ENCODE measurements at regions not wholly inside any gene's neighbourhood (a gene's known extent, or its start where the extent isn't known, plus 50 kb on each side); places are given as distances from the start of the nearest gene placed in this dataset.

- no peaks in the 10 kb centered on the region for H3K27me3 ChIP-seq (ENCODE audit: low read length)
- H2AFZ ChIP-seq (ENCODE audit: low read depth, low read length, severe bottlenecking): no peak overlapping the region
- no peaks in the 10 kb centered on the region for H3K9me3 ChIP-seq (ENCODE audit: insufficient read depth, low read length)
- no peak overlapping the region for H3K4me2 ChIP-seq (ENCODE audit: low read depth, low read length, poor library complexity, severe bottlenecking)
- no peaks in the 10 kb centered on the region for H3K9me2 ChIP-seq (replicated peaks; ENCODE audit: insufficient read depth, low read length)
- TF ChIP-seq CTCF (IDR thresholded peaks at IDR 0.05; ENCODE audit: insufficient read depth, low read length, poor library complexity, severe bottlenecking) (no peak), EZH2phosphoT487 (conservative IDR thresholded peaks at IDR 0.05; ENCODE audit: low read length) (no peak)
- no peaks in the 10 kb centered on the region for H3F3A ChIP-seq (ENCODE audit: insufficient read depth)
- no peak overlapping the region for H3K27ac ChIP-seq (ENCODE audit: low read depth, low read length)
- H3K79me2 ChIP-seq (ENCODE audit: insufficient read depth, low read length): no peaks in the 10 kb centered on the region
- no peaks in the 10 kb centered on the region for H4K20me1 ChIP-seq (ENCODE audit: low read depth, low read length)
- no peaks in the 10 kb centered on the region for H3K36me3 ChIP-seq (ENCODE audit: low read length)
- H3K9ac ChIP-seq (ENCODE audit: low read length): no peak overlapping the region
- no peak overlapping the region for H3K4me3 ChIP-seq (ENCODE audit: insufficient read depth, low read length, poor library complexity, severe bottlenecking)
These were observed 127.7 kb downstream of the SPRY2 start for GRCh38 chr13:80213201-80213600.

DNA sequence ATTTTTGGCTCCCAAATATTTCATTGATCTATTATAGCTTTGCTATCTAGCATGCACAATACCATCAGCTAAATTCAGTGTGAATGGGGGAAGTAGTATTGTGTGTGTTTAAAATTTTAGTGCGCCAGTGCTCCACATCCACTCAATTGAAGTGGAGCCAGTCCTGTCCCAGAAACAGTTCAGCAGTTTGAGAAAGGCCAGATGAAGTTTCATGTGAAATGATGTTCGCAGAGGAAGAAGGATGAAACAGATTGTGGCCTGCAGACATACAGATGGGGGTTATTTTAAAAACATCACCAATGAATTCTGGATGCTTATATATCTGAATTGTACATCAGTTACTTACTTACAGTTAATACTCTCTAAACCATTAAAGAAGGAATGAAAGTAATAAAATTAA, 129.4 kb downstream of the SPRY2 start:
- Histone ChIP-seq H3K9me3 (ENCODE audit: insufficient read depth, low read length) (no peaks in the 10 kb centered on the region), H2AFZ (ENCODE audit: low read depth, low read length, severe bottlenecking) (no peak overlapping the region), H3K4me3 (ENCODE audit: insufficient read depth, low read length, poor library complexity, severe bottlenecking) (no peak overlapping the region), H3K4me2 (ENCODE audit: low read depth, low read length, poor library complexity, severe bottlenecking) (no peak overlapping the region), H3K36me3 (ENCODE audit: low read length) (no peaks in the 10 kb centered on the region), H3F3A (ENCODE audit: insufficient read depth) (no peaks in the 10 kb centered on the region), H3K9ac (ENCODE audit: low read length) (no peak overlapping the region), H4K20me1 (ENCODE audit: low read depth, low read length) (no peaks in the 10 kb centered on the region), H3K79me2 (ENCODE audit: insufficient read depth, low read length) (no peaks in the 10 kb centered on the region), H3K9me2 (replicated peaks; ENCODE audit: insufficient read depth, low read length) (no peaks in the 10 kb centered on the region), H3K27ac (ENCODE audit: low read depth, low read length) (no peak overlapping the region), H3K27me3 (ENCODE audit: low read length) (no peaks in the 10 kb centered on the region)
- TF ChIP-seq EZH2phosphoT487 (conservative IDR thresholded peaks at IDR 0.05; ENCODE audit: low read length) (no peak), CTCF (IDR thresholded peaks at IDR 0.05; ENCODE audit: insufficient read depth, low read length, poor library complexity, severe bottlenecking) (no peak)

- no peak overlapping the region for H2AFZ ChIP-seq (ENCODE audit: low read depth, low read length, severe bottlenecking)
- no peaks in the 10 kb centered on the region for H3F3A ChIP-seq (ENCODE audit: insufficient read depth)
- H3K4me3 ChIP-seq (ENCODE audit: insufficient read depth, low read length, poor library complexity, severe bottlenecking): no peak overlapping the region
- H3K9me3 ChIP-seq (ENCODE audit: insufficient read depth, low read length): no peaks in the 10 kb centered on the region
- H3K9me2 ChIP-seq (replicated peaks; ENCODE audit: insufficient read depth, low read length): no peaks in the 10 kb centered on the region
- no peak for TF ChIP-seq EZH2phosphoT487 (conservative IDR thresholded peaks at IDR 0.05; ENCODE audit: low read length)
- TF ChIP-seq CTCF (IDR thresholded peaks at IDR 0.05; ENCODE audit: insufficient read depth, low read length, poor library complexity, severe bottlenecking): no peak
- H4K20me1 ChIP-seq (ENCODE audit: low read depth, low read length): no peaks in the 10 kb centered on the region
- H3K36me3 ChIP-seq (ENCODE audit: low read length): no peaks in the 10 kb centered on the region
- H3K27ac ChIP-seq (ENCODE audit: low read depth, low read length): no peak overlapping the region
- H3K9ac ChIP-seq (ENCODE audit: low read length): no peak overlapping the region
- H3K79me2 ChIP-seq (ENCODE audit: insufficient read depth, low read length): no peaks in the 10 kb centered on the region
- no peaks in the 10 kb centered on the region for H3K27me3 ChIP-seq (ENCODE audit: low read length)
- no peak overlapping the region for H3K4me2 ChIP-seq (ENCODE audit: low read depth, low read length, poor library complexity, severe bottlenecking)
These were observed 136.3 kb downstream of the SPRY2 start for GRCh38 chr13:80204642-80205041.

- Histone ChIP-seq H3K27me3 (ENCODE audit: low read length) (no peaks in the 10 kb centered on the region), H2AFZ (ENCODE audit: low read depth, low read length, severe bottlenecking) (no peak overlapping the region), H3K9ac (ENCODE audit: low read length) (no peak overlapping the region), H4K20me1 (ENCODE audit: low read depth, low read length) (no peaks in the 10 kb centered on the region), H3K79me2 (ENCODE audit: insufficient read depth, low read length) (no peaks in the 10 kb centered on the region), H3K4me3 (ENCODE audit: insufficient read depth, low read length, poor library complexity, severe bottlenecking) (no peak overlapping the region), H3F3A (ENCODE audit: insufficient read depth) (no peaks in the 10 kb centered on the region), H3K9me3 (ENCODE audit: insufficient read depth, low read length) (no peaks in the 10 kb centered on the region), H3K36me3 (ENCODE audit: low read length) (no peaks in the 10 kb centered on the region), H3K4me2 (ENCODE audit: low read depth, low read length, poor library complexity, severe bottlenecking) (no peak overlapping the region), H3K9me2 (replicated peaks; ENCODE audit: insufficient read depth, low read length) (no peaks in the 10 kb centered on the region), H3K27ac (ENCODE audit: low read depth, low read length) (no peak overlapping the region)
- no peak for TF ChIP-seq CTCF (IDR thresholded peaks at IDR 0.05; ENCODE audit: insufficient read depth, low read length, poor library complexity, severe bottlenecking)
- no peak for TF ChIP-seq EZH2phosphoT487 (conservative IDR thresholded peaks at IDR 0.05; ENCODE audit: low read length)
These were observed 137.4 kb downstream of the SPRY2 start for GRCh38 chr13:80203496-80203895.

Data from SU-DHL-6 (cell line).